Cerebellar cortex (tissue), 1 donor: ENCODE measurements at regions not wholly inside any gene's neighbourhood (a gene's known extent, or its start where the extent isn't known, plus 50 kb on each side); places are given as distances from the start of the nearest gene placed in this dataset.

Experiments
- DNase-seq: peaks from one replicate; pipeline ENCODE4 v3.0.0-alpha.2; 2015; ENCODE audit warnings: low spot score

GRCh38 chr14:101706509-101707067 lies 54.9 kb upstream of the PPP2R5C start:
- no peak for DNase-seq

GRCh38 chr14:101707068-101707842 lies 54.3 kb upstream of the PPP2R5C start:
- DNase-seq, result peak; percentile 87

DNA sequence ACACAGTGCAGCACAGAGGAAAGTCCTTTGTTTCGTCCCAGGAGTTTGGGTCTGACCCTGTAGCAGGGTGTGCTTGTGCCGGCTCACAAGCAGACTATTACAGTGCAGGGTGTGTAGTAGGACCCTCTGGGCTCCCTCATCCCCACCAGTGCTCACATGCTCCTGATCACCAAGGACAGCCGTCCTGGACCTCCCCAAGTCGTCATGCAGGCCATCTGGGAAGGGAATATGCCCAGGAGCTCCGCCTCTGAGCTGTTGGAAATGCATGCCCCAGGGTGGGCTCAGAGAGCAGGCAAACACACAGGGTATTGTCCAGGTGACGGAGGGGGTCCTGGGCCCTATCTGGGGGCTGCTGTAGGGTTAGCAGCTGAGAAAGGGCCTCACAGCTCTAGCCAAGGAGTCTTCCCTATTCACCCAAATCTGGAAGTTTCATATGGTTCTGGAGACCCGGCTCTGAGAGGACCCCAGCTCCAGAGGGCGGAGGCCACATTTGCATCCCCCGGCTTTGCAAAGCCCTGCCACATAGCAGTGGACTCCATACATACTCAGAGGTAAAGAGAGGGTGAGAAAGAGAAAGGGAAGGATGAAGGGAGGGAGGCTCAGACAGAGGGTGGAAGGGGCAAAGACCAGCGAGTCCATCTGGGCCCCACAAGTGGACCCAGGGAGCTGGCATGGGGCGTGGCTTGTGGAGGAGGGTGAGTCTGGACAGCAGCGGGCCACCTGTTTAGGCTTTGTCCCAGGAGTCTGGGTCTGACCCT lies 53.5 kb upstream of the PPP2R5C start:
- DNase-seq, result no peak

- DNase-seq, result no peak
Measured at GRCh38 chr14:101708853-101709532, 52.5 kb upstream of the PPP2R5C start.

DNA sequence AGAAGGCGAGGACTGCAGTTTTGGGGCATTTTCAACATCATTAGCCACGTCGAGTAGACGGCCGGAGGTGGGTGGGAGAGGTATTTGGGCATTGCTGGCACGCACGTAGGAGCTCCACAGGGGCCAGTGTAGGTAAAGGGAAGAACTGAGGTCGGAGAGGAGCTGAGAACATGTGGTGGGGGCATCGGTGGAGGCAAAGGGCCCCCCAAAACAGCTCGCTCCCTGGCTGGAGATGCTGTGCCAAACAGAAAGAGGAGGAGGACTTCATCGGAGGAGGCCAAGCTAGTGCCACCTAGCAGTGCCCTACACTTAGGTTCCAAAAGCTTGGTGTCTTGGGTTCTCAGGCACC lies 52.0 kb upstream of the PPP2R5C start:
- no peak for DNase-seq

DNA sequence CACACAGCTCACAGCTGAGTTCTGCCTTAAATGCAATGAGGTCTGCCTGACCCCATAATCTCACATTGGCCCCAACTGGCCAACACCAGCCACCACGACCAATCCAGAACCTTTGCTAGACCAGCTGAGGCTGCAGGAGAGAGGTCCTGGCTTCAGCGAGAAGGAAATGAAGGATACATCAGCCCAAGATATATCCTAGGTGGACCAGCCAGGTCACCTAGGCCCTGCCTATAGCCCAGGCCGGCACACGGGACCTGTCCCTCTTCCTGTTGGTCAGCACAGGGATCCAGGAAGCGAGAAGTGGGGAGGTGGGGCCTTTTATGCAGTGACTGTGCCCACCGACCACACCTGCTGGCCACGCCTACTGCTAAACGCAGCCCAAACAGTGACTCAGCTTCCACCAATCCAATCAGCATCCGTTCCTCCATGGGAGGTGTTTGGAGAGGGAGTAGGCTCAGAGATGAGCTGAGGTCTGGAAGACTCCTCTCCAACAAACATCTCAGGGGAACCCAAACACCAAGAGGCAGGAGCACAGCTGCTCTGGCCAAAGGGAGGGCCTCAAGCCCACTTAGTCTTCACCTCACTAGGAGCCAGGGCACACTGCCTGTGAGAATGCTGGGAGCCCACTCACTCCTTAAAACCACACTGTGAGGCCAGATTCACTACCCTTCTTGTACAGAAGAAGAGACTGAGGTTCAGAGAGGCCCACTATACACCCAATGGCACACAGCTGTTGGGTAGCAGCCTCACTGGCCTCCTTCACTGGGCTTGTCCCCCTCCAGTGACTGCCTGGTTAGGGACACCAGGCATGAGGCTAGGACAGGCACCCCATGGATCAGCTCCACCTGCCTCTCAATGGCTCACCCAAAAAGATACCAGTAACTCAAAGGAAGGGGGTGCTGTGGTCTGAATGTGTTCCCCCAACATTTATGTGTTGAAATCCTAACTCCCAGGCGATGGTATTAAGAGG lies 51.3 kb upstream of the PPP2R5C start:
- no peak for DNase-seq

DNA sequence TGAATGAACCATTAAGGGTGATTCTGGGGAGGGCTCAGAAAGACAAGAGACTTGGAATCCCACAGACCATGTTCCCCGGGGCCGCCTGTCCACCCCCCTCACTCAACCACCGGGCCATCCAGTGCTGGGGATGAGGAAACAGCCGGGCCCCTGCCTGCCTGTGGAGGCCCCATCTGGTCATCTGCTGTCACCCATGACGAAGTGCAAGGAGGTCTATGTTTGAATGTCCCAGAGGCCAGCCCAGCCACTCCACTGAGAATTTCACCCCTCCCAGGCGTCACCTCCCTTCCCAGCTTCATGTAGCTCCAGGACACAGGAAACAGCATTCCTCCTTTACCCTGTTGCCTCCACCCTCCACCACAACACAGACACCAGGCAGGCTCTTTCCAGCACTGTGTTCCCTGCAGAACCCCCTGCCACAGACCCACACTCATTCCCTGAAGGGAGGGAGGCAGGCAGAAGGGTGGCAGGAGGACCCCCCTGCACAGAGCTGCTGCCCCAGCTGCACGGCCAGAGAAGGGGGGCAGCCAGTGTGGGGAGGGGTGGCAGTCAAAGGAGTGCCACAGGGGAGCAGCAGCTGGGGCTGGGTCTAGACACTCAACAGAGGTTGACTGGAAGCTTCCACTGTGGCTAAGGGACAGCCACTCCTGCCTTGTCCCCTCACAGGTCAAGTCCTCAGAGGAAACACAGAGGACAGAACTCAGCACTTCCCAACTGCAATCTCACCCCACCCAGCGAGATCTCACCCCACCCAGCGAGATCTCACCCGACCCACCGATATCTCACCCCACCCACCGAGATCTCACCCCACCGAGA lies 50.3 kb upstream of the PPP2R5C start:
- DNase-seq, result no peak
